Mucosa of descending colon (tissue), 3 donors: ENCODE measurements at regions not wholly inside any gene's neighbourhood (a gene's known extent, or its start where the extent isn't known, plus 50 kb on each side); places are given as distances from the start of the nearest gene placed in this dataset.

ENCODE experiments used
- ATAC-seq: fragments of 200-7000 bp; cut with Tn5 transposase; one replicate; pipeline ENCODE4 v1.9.1; 2020; ENCODE audit warnings: mild to moderate bottlenecking, moderate library complexity
- DNase-seq, 3 donors: peaks; one replicate each; pipeline ENCODE4 v3.0.0-alpha.2; 2020
- H3K36me3 ChIP-seq: fragments of 200-600 bp; one replicate; pipeline ENCODE4 v1.8.0; 2021; ENCODE audit warnings: low read depth, mild to moderate bottlenecking
- H3K4me1 ChIP-seq: fragments of 200-600 bp; one replicate; pipeline ENCODE4 v1.8.0; 2021; ENCODE audit warnings: low read depth, mild to moderate bottlenecking
- H3K4me3 ChIP-seq: fragments of 200-600 bp; one replicate; pipeline ENCODE4 v1.8.0; 2021; ENCODE audit warnings: mild to moderate bottlenecking
- H3K9me3 ChIP-seq: fragments of 200-600 bp; one replicate; pipeline ENCODE4 v1.8.0; 2021; ENCODE audit warnings: mild to moderate bottlenecking
- CTCF ChIP-seq: fragments of 200-600 bp; IDR thresholded peaks from one replicate; pipeline ENCODE4 v1.8.0; 2022; ENCODE audit warnings: antibody characterized with exemption, mild to moderate bottlenecking
- intact Hi-C, 2 donors: fragments of 100-400 bp; cut with DNase I in 1 of 2; cut with micrococcal nuclease in 1 of 2; formaldehyde crosslinking; loops; one replicate each; pipeline versions ENCODE4 v1.11.0 to v1.11.1; 2022; cut with DNase I, micrococcal nuclease
- donor health status: DM: no; HTN: no; CAD: no; lungs with moderate emphysema.
- donor health status: DM: no; HTN: no; CAD: no.
- donor health status: DM: no; HTN: yes; CAD: no.

DNA sequence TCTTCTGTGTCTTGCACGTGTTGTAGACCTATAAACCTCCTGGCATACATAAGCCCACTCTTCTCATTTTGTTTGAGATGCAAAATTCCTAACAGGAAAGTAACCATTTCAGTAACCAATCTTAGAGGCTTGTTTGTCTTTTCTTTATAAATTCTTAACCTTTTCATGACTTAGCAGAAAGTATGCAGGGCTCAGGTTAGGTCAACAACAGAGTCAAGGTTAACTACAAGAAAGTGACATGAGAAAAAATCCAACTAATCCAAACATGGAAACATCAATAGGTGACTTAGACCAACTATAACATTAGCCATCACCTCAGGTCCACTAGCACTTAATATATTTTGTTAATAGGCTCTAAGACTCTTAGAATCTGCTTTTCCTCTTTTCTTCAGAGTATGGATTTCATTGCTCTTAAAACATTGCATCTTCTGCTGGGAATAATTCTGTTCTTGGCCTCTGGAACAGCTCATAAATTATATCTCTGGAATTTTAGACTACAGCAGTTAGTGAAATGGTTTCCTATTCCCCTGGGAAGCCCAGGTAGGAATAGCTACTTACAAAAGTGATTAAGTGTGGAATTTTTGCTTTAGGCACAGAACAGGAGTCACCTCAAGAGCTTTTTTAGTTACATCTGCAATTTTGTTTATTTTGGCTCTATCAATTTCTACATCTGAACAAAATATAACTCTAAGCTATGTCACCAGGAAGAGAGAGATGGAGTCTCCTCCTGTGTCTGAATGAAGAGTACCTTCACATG, 155.3 kb upstream of the ANKRD55 start:
- intact Hi-C loops = no loop called here
- no peak for DNase-seq
- ATAC-seq = no peak
- H3K36me3 ChIP-seq = no peaks in the 10 kb centered on the region
- no peak overlapping the region for H3K4me3 ChIP-seq
- H3K4me1 ChIP-seq = no peaks in the 10 kb centered on the region
- H3K9me3 ChIP-seq = no peaks in the 10 kb centered on the region
- TF ChIP-seq CTCF = no peak

- no peaks in the 10 kb centered on the region for H3K4me1 ChIP-seq
- intact Hi-C loops = no loop called here
- no peaks in the 10 kb centered on the region for H3K36me3 ChIP-seq
- DNase-seq (no peak), ATAC-seq (no peak)
- TF ChIP-seq CTCF = no peak
- no peaks in the 10 kb centered on the region for H3K9me3 ChIP-seq
- no peak overlapping the region for H3K4me3 ChIP-seq
These were observed 152.9 kb upstream of the ANKRD55 start for GRCh38 chr5:56386046-56386445.

DNA sequence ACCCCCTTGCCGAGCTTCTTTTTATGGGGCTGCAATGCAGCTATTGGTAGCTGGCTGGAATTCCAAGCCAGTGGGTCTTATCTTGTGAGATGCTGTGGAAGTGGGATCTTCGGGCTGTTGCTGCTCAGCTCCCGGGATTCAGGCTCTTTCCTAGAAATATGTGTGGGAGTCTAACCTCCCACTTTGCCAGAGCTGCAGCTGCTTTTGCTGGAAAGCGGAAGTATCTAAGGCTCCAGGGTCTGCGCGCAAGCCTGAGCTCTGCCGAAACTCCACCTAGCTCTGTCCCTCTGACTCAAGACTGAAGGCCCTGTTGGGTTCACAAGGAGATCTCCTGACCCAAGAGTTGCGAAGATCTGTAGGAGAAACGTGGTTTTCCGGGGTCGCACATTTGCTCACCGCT, 151.1 kb upstream of the ANKRD55 start:
- Histone ChIP-seq H3K36me3 (no peaks in the 10 kb centered on the region), H3K4me3 (no peak overlapping the region), H3K4me1 (no peaks in the 10 kb centered on the region), H3K9me3 (no peaks in the 10 kb centered on the region)
- intact Hi-C loops = no loop called here
- ATAC-seq (no peak), DNase-seq (no peak)
- no peak for TF ChIP-seq CTCF

- Histone ChIP-seq H3K4me3 (no peak overlapping the region), H3K9me3 (no peaks in the 10 kb centered on the region), H3K36me3 (no peaks in the 10 kb centered on the region), H3K4me1 (no peaks in the 10 kb centered on the region)
- ATAC-seq (no peak), DNase-seq (no peak)
- no peak for TF ChIP-seq CTCF
- intact Hi-C loops = no loop called here
These were observed 150.6 kb upstream of the ANKRD55 start for GRCh38 chr5:56383761-56384160.

- H3K4me3 ChIP-seq = no peak overlapping the region
- H3K4me1 ChIP-seq = no peaks in the 10 kb centered on the region
- no peaks in the 10 kb centered on the region for H3K36me3 ChIP-seq
- no peak for TF ChIP-seq CTCF
- H3K9me3 ChIP-seq = no peaks in the 10 kb centered on the region
- ATAC-seq = no peak
- DNase-seq = no peak
- intact Hi-C loops = no loop called here
These were observed 149.8 kb upstream of the ANKRD55 start for GRCh38 chr5:56382896-56383295.

GRCh38 chr5:56377573-56377972, 144.4 kb upstream of the ANKRD55 start:
- intact Hi-C loops = no loop called here
- no peak for ATAC-seq
- Histone ChIP-seq H3K9me3 (no peaks in the 10 kb centered on the region), H3K4me1 (no peaks in the 10 kb centered on the region), H3K36me3 (no peaks in the 10 kb centered on the region), H3K4me3 (no peak overlapping the region)
- TF ChIP-seq CTCF = no peak
- no peak for DNase-seq
